Ascending aorta (tissue), 2 donors: ENCODE measurements at regions not wholly inside any gene's neighbourhood (a gene's known extent, or its start where the extent isn't known, plus 50 kb on each side); places are given as distances from the start of the nearest gene placed in this dataset.
"Not testable (repeated sequence)": the region's sequence is repeated elsewhere in the genome, so short reads cannot be mapped to it uniquely, and the experiment has no call there.

Experiments used
- DNase-seq, 2 donors: peaks; one replicate each; pipeline ENCODE4 v3.0.0-alpha.2; 2019; ENCODE audit warnings: low spot score in 2 of 2
- H3K27ac ChIP-seq, 2 donors: fragments of 200-600 bp; sonication (generic); one replicate each; pipeline ENCODE4 v1.5.1; 2016 to 2017; ENCODE audit warnings: mild to moderate bottlenecking in 1 of 2
- H3K27me3 ChIP-seq: fragments of 200-600 bp; sonication (generic); one replicate; pipeline ENCODE4 v1.5.1; 2017
- H3K36me3 ChIP-seq, 2 donors: fragments of 200-600 bp; sonication (generic); one replicate each; pipeline ENCODE4 v1.5.1; 2016
- H3K4me1 ChIP-seq, 2 donors: fragments of 200-600 bp; sonication (generic); one replicate each; pipeline ENCODE4 v1.5.1; 2016 to 2017; ENCODE audit warnings: mild to moderate bottlenecking in 1 of 2
- H3K4me3 ChIP-seq, 2 donors: fragments of 200-600 bp; sonication (generic); one replicate each; pipeline ENCODE4 v1.5.1; 2016 to 2017; ENCODE audit warnings: mild to moderate bottlenecking in 1 of 2
- H3K9me3 ChIP-seq, 2 donors: fragments of 200-600 bp; sonication (generic); one replicate each; pipeline ENCODE4 v1.5.1; 2016
- intact Hi-C: fragments of 100-400 bp; cut with DNase I; formaldehyde crosslinking; loops from one replicate; pipeline ENCODE4 v1.15.1; 2023
- TF ChIP-seq, protein P1 (sequence below), 3 experiments: fragments of 200-600 bp in 2 of 3; fragments of 450-650 bp in 1 of 3; sonication (generic) in 2 of 3; IDR thresholded peaks; one replicate each; pipeline ENCODE4 v1.5.1; 2016 to 2019; ENCODE audit warnings: antibody characterized with exemption in 3 of 3, mild to moderate bottlenecking in 1 of 3, moderate library complexity in 1 of 3

DNA sequence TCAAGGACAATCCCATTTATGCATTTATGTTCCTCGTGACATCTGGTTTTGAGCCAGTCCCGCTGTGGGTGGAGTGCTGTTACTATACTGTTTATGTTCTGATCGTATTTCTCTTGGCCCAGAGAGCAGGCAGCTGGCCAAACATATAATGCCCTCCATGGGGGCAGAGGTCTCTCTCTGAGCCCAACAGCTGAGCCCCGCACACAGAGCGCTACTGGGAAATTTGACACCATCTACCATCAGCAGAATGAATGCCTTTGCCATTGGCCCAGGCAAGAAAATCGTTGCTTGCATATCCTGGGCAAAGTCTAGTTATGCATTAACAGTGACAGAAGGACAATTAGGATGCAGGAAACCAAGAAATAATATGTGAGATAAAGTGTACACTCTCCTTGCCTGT, 126.8 kb upstream of the CACNA1A start:
- TF ChIP-seq, protein P1, sequence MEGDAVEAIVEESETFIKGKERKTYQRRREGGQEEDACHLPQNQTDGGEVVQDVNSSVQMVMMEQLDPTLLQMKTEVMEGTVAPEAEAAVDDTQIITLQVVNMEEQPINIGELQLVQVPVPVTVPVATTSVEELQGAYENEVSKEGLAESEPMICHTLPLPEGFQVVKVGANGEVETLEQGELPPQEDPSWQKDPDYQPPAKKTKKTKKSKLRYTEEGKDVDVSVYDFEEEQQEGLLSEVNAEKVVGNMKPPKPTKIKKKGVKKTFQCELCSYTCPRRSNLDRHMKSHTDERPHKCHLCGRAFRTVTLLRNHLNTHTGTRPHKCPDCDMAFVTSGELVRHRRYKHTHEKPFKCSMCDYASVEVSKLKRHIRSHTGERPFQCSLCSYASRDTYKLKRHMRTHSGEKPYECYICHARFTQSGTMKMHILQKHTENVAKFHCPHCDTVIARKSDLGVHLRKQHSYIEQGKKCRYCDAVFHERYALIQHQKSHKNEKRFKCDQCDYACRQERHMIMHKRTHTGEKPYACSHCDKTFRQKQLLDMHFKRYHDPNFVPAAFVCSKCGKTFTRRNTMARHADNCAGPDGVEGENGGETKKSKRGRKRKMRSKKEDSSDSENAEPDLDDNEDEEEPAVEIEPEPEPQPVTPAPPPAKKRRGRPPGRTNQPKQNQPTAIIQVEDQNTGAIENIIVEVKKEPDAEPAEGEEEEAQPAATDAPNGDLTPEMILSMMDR (IDR thresholded peaks at IDR 0.05), result no peak
- H3K9me3 ChIP-seq, result no peaks in the 10 kb centered on the region
- no peak overlapping the region for H3K4me3 ChIP-seq
- H3K4me1 ChIP-seq, result no peaks in the 10 kb centered on the region
- intact Hi-C loops, result no loop called here
- no peaks in the 10 kb centered on the region for H3K36me3 ChIP-seq
- no peak overlapping the region for H3K27ac ChIP-seq
- DNase-seq, result no peak
- no peaks in the 10 kb centered on the region for H3K27me3 ChIP-seq

DNA sequence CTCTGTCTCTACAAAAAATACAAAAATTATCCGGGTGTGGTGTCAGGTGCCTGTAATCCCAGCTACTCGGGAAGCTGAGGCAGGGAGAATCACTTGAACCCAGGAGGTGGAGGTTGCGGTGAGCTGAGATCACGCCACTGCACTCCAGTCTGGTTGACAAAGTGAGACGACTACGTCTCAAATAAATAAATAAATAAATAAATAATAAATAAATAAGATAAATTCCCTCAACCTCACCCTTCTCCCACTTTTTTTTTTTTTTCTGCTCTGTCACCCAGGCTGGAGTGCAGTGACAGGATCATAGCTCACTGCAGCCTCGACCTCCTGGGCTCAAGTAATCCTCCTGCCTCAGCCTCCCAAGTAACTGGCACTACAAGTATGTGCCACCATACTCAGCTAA, 125.9 kb upstream of the CACNA1A start:
- H3K27me3 ChIP-seq, H3K36me3 ChIP-seq, H3K9me3 ChIP-seq, H3K4me1 ChIP-seq, H3K27ac ChIP-seq, H3K4me3 ChIP-seq, DNase-seq, intact Hi-C loops: not testable (repeated sequence)

DNA sequence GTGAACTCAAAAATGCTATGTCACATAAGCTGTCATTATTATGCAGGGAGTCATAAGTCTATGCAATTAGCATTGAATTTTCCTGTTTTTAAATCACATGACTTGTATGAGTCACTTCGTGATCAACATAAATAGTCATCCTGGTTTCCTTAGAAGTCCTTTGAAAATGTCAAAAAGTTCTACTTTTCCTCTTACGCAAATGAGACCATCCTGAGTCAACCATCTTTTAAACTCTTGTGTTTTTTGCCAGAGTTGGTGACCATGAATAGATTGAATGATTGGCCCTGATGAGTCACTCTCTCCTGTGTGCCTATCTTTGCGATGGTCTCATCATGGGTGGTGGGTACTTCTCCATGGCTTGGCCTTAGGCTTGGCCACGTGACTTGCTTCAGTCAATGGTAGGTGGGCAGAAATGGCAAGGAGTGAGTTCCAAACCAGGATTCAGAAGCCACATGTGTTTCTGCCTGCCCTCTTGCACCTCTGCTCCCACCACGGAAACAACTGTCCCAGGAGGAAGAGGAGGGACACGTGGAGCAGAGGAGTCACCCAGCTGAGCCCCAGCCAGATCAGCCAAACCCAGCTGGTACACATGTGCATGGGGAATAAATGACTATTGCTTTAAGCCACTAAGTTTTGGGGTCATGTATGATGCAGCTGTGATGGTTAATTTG, 123.5 kb upstream of the CACNA1A start:
- intact Hi-C loops, result no loop called here
- Histone ChIP-seq H3K4me1 (no peaks in the 10 kb centered on the region), H3K36me3 (no peaks in the 10 kb centered on the region), H3K4me3 (no peak overlapping the region), H3K9me3 (no peaks in the 10 kb centered on the region), H3K27ac (no peak overlapping the region), H3K27me3 (no peaks in the 10 kb centered on the region)
- DNase-seq, result no peak
- TF ChIP-seq, protein P1 (IDR thresholded peaks at IDR 0.05), result no peak

DNA sequence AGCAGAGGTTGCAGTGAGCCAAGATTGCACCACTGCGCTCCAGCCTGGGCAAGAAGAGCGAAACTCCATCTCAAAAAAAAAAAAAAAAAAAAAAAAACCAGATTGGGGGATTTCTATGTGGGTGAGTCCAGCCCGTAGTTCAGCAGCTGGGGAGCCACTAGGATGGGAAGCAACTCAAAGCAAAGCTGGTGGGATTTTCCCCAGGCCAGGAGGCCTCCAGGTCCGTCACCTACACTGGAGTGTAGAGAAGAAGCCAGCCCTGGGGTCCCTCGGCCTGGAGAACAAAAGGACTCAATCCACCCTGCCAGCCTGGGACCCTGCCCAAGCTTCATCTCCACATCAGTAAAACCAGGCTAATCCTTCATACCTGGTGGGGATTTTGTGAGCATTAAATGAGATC, 121.3 kb upstream of the CACNA1A start:
- no peak overlapping the region for H3K4me3 ChIP-seq
- H3K27me3 ChIP-seq, result no peaks in the 10 kb centered on the region
- TF ChIP-seq, protein P1 (IDR thresholded peaks at IDR 0.05), result no peak
- DNase-seq, result no peak
- no peaks in the 10 kb centered on the region for H3K36me3 ChIP-seq
- no peaks in the 10 kb centered on the region for H3K4me1 ChIP-seq
- H3K27ac ChIP-seq, result no peak overlapping the region
- no peaks in the 10 kb centered on the region for H3K9me3 ChIP-seq
- intact Hi-C loops, result no loop called here

DNA sequence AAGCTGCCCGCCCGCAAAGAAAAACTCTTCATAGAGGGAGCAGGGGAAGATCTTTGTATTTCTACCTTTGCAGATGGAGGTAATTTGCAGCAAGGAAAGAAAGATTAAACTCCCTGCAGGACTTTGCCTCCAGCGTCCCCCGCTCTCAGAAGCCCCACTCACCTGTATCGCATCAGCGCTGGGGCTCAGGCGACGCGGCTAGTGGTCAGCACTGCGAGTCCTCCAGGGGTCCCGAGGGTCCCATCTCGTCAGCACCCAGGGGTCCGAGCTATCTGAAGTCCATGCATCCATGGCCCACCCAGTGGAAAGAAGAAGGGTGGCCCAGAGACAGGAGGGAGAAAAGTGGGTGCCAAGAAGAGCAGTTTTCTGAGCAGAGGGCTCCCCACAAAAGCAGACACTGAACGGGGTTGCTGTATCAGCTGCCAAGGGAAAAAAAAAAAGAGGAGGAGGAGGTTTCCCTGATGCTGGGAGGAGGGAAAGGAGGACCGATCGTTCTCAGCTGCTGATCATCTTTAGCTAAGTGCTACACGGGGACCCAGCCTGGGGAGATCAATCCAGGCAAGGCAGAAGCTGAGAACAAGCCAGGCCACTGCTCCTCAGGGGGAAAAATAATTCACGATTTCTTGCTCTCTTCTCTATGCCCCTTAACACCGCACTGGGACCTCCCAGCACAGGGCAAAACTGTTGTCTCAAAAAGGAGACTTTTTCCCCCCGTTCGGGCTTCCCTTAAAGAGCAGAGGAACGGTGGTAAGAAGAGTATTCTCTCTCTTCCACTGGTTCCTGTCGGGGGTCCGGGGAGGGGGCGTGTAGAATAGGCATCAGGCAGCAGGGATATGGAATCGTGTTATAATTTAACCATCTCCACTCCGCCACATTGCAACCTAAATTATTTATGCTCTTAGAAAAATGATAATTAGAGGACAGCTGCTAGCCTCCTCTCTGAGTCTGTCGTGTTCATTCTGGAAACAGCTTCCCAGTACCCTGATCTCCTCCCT, 117.7 kb upstream of the CACNA1A start:
- no peak for DNase-seq
- Histone ChIP-seq H3K27ac (no peak overlapping the region), H3K27me3 (no peaks in the 10 kb centered on the region), H3K9me3 (no peaks in the 10 kb centered on the region), H3K4me1 (no peaks in the 10 kb centered on the region), H3K4me3 (no peak overlapping the region), H3K36me3 (no peaks in the 10 kb centered on the region)
- intact Hi-C loops, result no loop called here
- TF ChIP-seq, protein P1 (IDR thresholded peaks at IDR 0.05), result no peak
